ENCODE measurements at regions not wholly inside any gene's neighbourhood (a gene's known extent, or its start where the extent isn't known, plus 50 kb on each side); places are given as distances from the start of the nearest gene placed in this dataset.
"Not testable (repeated sequence)": the region's sequence is repeated elsewhere in the genome, so short reads cannot be mapped to it uniquely, and the experiment has no call there.

DNA sequence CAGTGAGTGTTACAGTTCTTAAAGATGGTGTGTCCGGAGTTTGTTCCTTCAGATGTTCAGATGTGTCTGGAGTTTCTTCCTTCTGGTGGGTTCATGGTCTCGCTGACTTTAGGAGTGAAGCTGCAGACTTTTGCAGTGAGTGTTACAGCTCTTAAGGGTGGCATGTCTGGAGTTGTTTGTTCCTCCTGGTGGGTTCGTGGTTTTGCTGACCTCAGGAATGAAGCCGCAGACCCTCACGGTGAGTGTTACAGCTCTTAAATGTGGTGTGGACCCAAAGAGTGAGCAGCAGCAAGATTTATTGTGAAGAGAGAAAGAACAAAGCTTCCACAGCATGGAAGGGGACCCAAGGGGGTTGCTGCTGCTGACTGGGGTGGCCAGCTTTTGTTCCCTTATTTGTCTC is 159.6 kb downstream of the POLR1F start:
- TF ChIP-seq, protein P1, sequence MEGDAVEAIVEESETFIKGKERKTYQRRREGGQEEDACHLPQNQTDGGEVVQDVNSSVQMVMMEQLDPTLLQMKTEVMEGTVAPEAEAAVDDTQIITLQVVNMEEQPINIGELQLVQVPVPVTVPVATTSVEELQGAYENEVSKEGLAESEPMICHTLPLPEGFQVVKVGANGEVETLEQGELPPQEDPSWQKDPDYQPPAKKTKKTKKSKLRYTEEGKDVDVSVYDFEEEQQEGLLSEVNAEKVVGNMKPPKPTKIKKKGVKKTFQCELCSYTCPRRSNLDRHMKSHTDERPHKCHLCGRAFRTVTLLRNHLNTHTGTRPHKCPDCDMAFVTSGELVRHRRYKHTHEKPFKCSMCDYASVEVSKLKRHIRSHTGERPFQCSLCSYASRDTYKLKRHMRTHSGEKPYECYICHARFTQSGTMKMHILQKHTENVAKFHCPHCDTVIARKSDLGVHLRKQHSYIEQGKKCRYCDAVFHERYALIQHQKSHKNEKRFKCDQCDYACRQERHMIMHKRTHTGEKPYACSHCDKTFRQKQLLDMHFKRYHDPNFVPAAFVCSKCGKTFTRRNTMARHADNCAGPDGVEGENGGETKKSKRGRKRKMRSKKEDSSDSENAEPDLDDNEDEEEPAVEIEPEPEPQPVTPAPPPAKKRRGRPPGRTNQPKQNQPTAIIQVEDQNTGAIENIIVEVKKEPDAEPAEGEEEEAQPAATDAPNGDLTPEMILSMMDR (optimal IDR thresholded peaks at IDR 0.05 in 1 of 3, IDR thresholded peaks at IDR 0.05 in 1 of 3, conservative IDR thresholded peaks at IDR 0.05 in 1 of 3; ENCODE audit: extremely low read depth in 1 of 3, insufficient read depth in 2 of 3, low read length in 3 of 3): not testable (repeated sequence)
- not testable (repeated sequence) for TF ChIP-seq EZH2 (IDR thresholded peaks at IDR 0.05; ENCODE audit: low read length)
